CD4-positive, alpha-beta T cell treated with Interleukin-1 beta for 1 hour (primary cell): ENCODE measurements at regions not wholly inside any gene's neighbourhood (a gene's known extent, or its start where the extent isn't known, plus 50 kb on each side); places are given as distances from the start of the nearest gene placed in this dataset.

ENCODE experiments used
- DNase-seq, 2 donors: peaks; one replicate each; pipeline ENCODE4 v3.0.0-alpha.2; 2020 to 2022

GRCh38 chr9:97747201-97747965 lies 50.2 kb upstream of the XPA start:
- no peak for DNase-seq

GRCh38 chr9:97748525-97748924 lies 51.4 kb upstream of the XPA start:
- DNase-seq: no peak

GRCh38 chr9:97749928-97750327 lies 52.8 kb upstream of the XPA start:
- no peak for DNase-seq

- no peak for DNase-seq
Measured at GRCh38 chr9:97751531-97751930, 54.4 kb upstream of the XPA start.

- DNase-seq: no peak
Measured at GRCh38 chr9:97752274-97752673, 55.1 kb upstream of the XPA start.

- no peak for DNase-seq
Measured at GRCh38 chr9:97753364-97753763, 56.2 kb upstream of the XPA start.

- no peak for DNase-seq
Measured at GRCh38 chr9:97753975-97754374, 56.8 kb upstream of the XPA start.

GRCh38 chr9:97755618-97756267 lies 58.6 kb upstream of the XPA start:
- DNase-seq: no peak

GRCh38 chr9:97756991-97757390 lies 59.9 kb upstream of the XPA start:
- no peak for DNase-seq

GRCh38 chr9:97758334-97758916 lies 61.3 kb upstream of the XPA start:
- no peak for DNase-seq

- no peak for DNase-seq
Measured at GRCh38 chr9:97759581-97760288, 62.6 kb upstream of the XPA start.

GRCh38 chr9:97761056-97761598 lies 64.0 kb upstream of the XPA start:
- DNase-seq: no peak

GRCh38 chr9:97761879-97762278 lies 64.7 kb upstream of the XPA start:
- no peak for DNase-seq

- DNase-seq: no peak
Measured at GRCh38 chr9:97763874-97764273, 66.7 kb upstream of the XPA start.

- no peak for DNase-seq
Measured at GRCh38 chr9:97766092-97766491, 69.0 kb upstream of the XPA start.

- DNase-seq: no peak
Measured at GRCh38 chr9:97766610-97767009, 69.5 kb upstream of the XPA start.

- DNase-seq: no peak
Measured at GRCh38 chr9:97767891-97768290, 70.8 kb upstream of the XPA start.

GRCh38 chr9:97768746-97769145 lies 71.6 kb upstream of the XPA start:
- no peak for DNase-seq

GRCh38 chr9:97769208-97769607 lies 72.1 kb upstream of the XPA start:
- DNase-seq: no peak

- no peak for DNase-seq
Measured at GRCh38 chr9:97770808-97771372, 73.8 kb upstream of the XPA start.

- no peak for DNase-seq
Measured at GRCh38 chr9:97771641-97772040, 74.5 kb upstream of the XPA start.

GRCh38 chr9:97772145-97772544 lies 75.0 kb upstream of the XPA start:
- DNase-seq: no peak

GRCh38 chr9:97773091-97773490 lies 76.0 kb upstream of the XPA start:
- DNase-seq: no peak
